Prostate gland (tissue), 2 donors: ENCODE measurements at regions not wholly inside any gene's neighbourhood (a gene's known extent, or its start where the extent isn't known, plus 50 kb on each side); places are given as distances from the start of the nearest gene placed in this dataset.

ENCODE experiments used
- DNase-seq: peaks from one replicate; pipeline ENCODE4 v3.0.0-alpha.2; 2019; ENCODE audit warnings: low spot score
- H3K27ac ChIP-seq, 2 donors: fragments of 200-600 bp; sonication (generic); 2 replicates each; pipeline ENCODE4 v1.5.1; 2017 to 2019
- H3K27me3 ChIP-seq: fragments of 200-600 bp; sonication (generic); replicated peaks from 2 replicates; pipeline ENCODE4 v1.5.1; 2019; ENCODE audit not compliant: insufficient read depth
- H3K36me3 ChIP-seq, 2 donors: fragments of 200-600 bp; sonication (generic); 1 replicate in 1 of 2; 2 replicates in 1 of 2; pipeline versions ENCODE4 v1.5.1 to v1.8.1; 2017 to 2019
- H3K4me1 ChIP-seq: fragments of 200-600 bp; sonication (generic); replicated peaks from 2 replicates; pipeline ENCODE4 v1.5.1; 2019
- H3K4me3 ChIP-seq, 2 donors: fragments of 200-600 bp; sonication (generic); 2 replicates each; pipeline ENCODE4 v1.5.1; 2017 to 2019
- H3K9me3 ChIP-seq: fragments of 200-600 bp; sonication (generic); 2 replicates; pipeline ENCODE4 v1.5.1; 2017
- CTCF ChIP-seq, 4 experiments: fragments of 200-600 bp in 2 of 4; fragments of 450-650 bp in 2 of 4; sonication (generic) in 2 of 4; IDR thresholded peaks; 1 replicate in 3 of 4; 2 replicates in 1 of 4; pipeline ENCODE4 v1.5.1; 2016 to 2019; ENCODE audit warnings: antibody characterized with exemption in 4 of 4, mild to moderate bottlenecking in 2 of 4, moderate library complexity in 2 of 4
- POLR2A ChIP-seq: fragments of 450-650 bp; IDR thresholded peaks from one replicate; pipeline ENCODE4 v1.6.1; 2016; ENCODE audit warnings: antibody characterized with exemption, mild to moderate bottlenecking
- POLR2AphosphoS5 ChIP-seq: sonication (generic); formaldehyde crosslinking; IDR thresholded peaks from one replicate; pipeline ENCODE4 v1.6.1; 2017; ENCODE audit warnings: antibody characterized with exemption
- WGBS: methylation state at CpG from one replicate; pipeline ENCODE4 v1.1.5; 2018; 5-methylcytosine and 5-hydroxymethylcytosine counted together
- intact Hi-C: fragments of 100-400 bp; cut with DNase I; formaldehyde crosslinking; loops from one replicate; pipeline ENCODE4 v1.14.2; 2022

GRCh38 chr14:40133463-40133862, 701.2 kb upstream of the FBXO33 start:
- no peak for DNase-seq
- Histone ChIP-seq H3K9me3 (no peaks in the 10 kb centered on the region), H3K36me3 (no peaks in the 10 kb centered on the region), H3K27me3 (no peaks in the 10 kb centered on the region), H3K27ac (no peak overlapping the region), H3K4me1 (no peaks in the 10 kb centered on the region), H3K4me3 (no peak overlapping the region)
- WGBS, result 91% methylated on average over 2 of the region's 2 CpGs
- TF ChIP-seq CTCF (IDR thresholded peaks at IDR 0.05) (no peak), POLR2A (no peak), POLR2AphosphoS5 (no peak)
- intact Hi-C loops, result no loop called here

GRCh38 chr14:40129159-40129558, 696.9 kb upstream of the FBXO33 start:
- no peak overlapping the region for H3K27ac ChIP-seq
- no peaks in the 10 kb centered on the region for H3K27me3 ChIP-seq
- H3K9me3 ChIP-seq, result no peaks in the 10 kb centered on the region
- no peak overlapping the region for H3K4me3 ChIP-seq
- H3K4me1 ChIP-seq, result no peaks in the 10 kb centered on the region
- intact Hi-C loops, result no loop called here
- H3K36me3 ChIP-seq, result no peaks in the 10 kb centered on the region
- TF ChIP-seq POLR2A (no peak), POLR2AphosphoS5 (no peak), CTCF (IDR thresholded peaks at IDR 0.05) (no peak)
- no peak for DNase-seq

GRCh38 chr14:40123816-40124215, 691.6 kb upstream of the FBXO33 start:
- no peak for DNase-seq
- intact Hi-C loops, result no loop called here
- Histone ChIP-seq H3K27ac (no peak overlapping the region), H3K27me3 (no peaks in the 10 kb centered on the region), H3K36me3 (no peaks in the 10 kb centered on the region), H3K9me3 (no peaks in the 10 kb centered on the region), H3K4me3 (no peak overlapping the region), H3K4me1 (no peaks in the 10 kb centered on the region)
- 53% methylated on average over 2 of the region's 2 CpGs for WGBS
- TF ChIP-seq POLR2A (no peak), POLR2AphosphoS5 (no peak), CTCF (IDR thresholded peaks at IDR 0.05) (no peak)

- Histone ChIP-seq H3K4me1 (no peaks in the 10 kb centered on the region), H3K9me3 (no peaks in the 10 kb centered on the region), H3K27ac (no peak overlapping the region), H3K36me3 (no peaks in the 10 kb centered on the region), H3K27me3 (no peaks in the 10 kb centered on the region), H3K4me3 (no peak overlapping the region)
- no peak for DNase-seq
- intact Hi-C loops, result no loop called here
- 56% methylated on average over 2 of the region's 2 CpGs for WGBS
- TF ChIP-seq CTCF (IDR thresholded peaks at IDR 0.05), result no peak
- no peak for TF ChIP-seq POLR2A
- no peak for TF ChIP-seq POLR2AphosphoS5
Observed at GRCh38 chr14:40122968-40123648, 690.9 kb upstream of the FBXO33 start.

- intact Hi-C loops, result no loop called here
- WGBS, result 56% methylated on average over 2 of the region's 2 CpGs
- TF ChIP-seq POLR2AphosphoS5 (no peak), POLR2A (no peak), CTCF (IDR thresholded peaks at IDR 0.05) (no peak)
Observed at GRCh38 chr14:40119765-40120164, 687.5 kb upstream of the FBXO33 start.

More at GRCh38 chr14:40119765-40120164, 687.5 kb upstream of the FBXO33 start:
- H3K4me3 ChIP-seq, result no peak overlapping the region
- no peaks in the 10 kb centered on the region for H3K4me1 ChIP-seq
- no peaks in the 10 kb centered on the region for H3K9me3 ChIP-seq
- H3K36me3 ChIP-seq, result no peaks in the 10 kb centered on the region
- DNase-seq, result no peak
- no peak overlapping the region for H3K27ac ChIP-seq
- H3K27me3 ChIP-seq, result no peaks in the 10 kb centered on the region
